Fibroblast of skin of right biceps (primary cell): ENCODE measurements at regions not wholly inside any gene's neighbourhood (a gene's known extent, or its start where the extent isn't known, plus 50 kb on each side); places are given as distances from the start of the nearest gene placed in this dataset.

ENCODE experiments used
- DNase-seq: peaks from one replicate; pipeline ENCODE4 v3.0.0-alpha.2; 2013

GRCh38 chr7:54622696-54623309 is 80.6 kb downstream of the VSTM2A start:
- no peak for DNase-seq
